DMS 273 treated with DMSO at 0.1 percent for 48 hours (cell line): ENCODE measurements at regions not wholly inside any gene's neighbourhood (a gene's known extent, or its start where the extent isn't known, plus 50 kb on each side); places are given as distances from the start of the nearest gene placed in this dataset.

Experiments used
- DNase-seq: peaks from one replicate; lab custom pipeline; 2025; lab: John Stamatoyannopoulos, UW

- no peak for DNase-seq
Measured at GRCh38 chr1:30200161-30200560, 523.2 kb downstream of the MATN1 start.

- DNase-seq = no peak
Measured at GRCh38 chr1:30199563-30199962, 523.8 kb downstream of the MATN1 start.

- no peak for DNase-seq
Measured at GRCh38 chr1:30198795-30199403, 524.5 kb downstream of the MATN1 start.

GRCh38 chr1:30198451-30198760, 525.0 kb downstream of the MATN1 start:
- no peak for DNase-seq

GRCh38 chr1:30197639-30198450, 525.5 kb downstream of the MATN1 start:
- DNase-seq = no peak

GRCh38 chr1:30196872-30197638, 526.3 kb downstream of the MATN1 start:
- no peak for DNase-seq

GRCh38 chr1:30196457-30196856, 526.9 kb downstream of the MATN1 start:
- DNase-seq = no peak

GRCh38 chr1:30195424-30196134, 527.8 kb downstream of the MATN1 start:
- DNase-seq = no peak

GRCh38 chr1:30194741-30195423, 528.5 kb downstream of the MATN1 start:
- no peak for DNase-seq

- no peak for DNase-seq
Measured at GRCh38 chr1:30194046-30194619, 529.3 kb downstream of the MATN1 start.

GRCh38 chr1:30192969-30193630, 530.3 kb downstream of the MATN1 start:
- no peak for DNase-seq

GRCh38 chr1:30191154-30191702, 532.2 kb downstream of the MATN1 start:
- DNase-seq = no peak

GRCh38 chr1:30190511-30191153, 532.8 kb downstream of the MATN1 start:
- no peak for DNase-seq

GRCh38 chr1:30189818-30190500, 533.4 kb downstream of the MATN1 start:
- no peak for DNase-seq

GRCh38 chr1:30188999-30189398, 534.4 kb downstream of the MATN1 start:
- DNase-seq = no peak

- DNase-seq = no peak
Measured at GRCh38 chr1:30188329-30188728, 535.1 kb downstream of the MATN1 start.

- DNase-seq = no peak
Measured at GRCh38 chr1:30187413-30188023, 535.9 kb downstream of the MATN1 start.

- no peak for DNase-seq
Measured at GRCh38 chr1:30186586-30186985, 536.8 kb downstream of the MATN1 start.

GRCh38 chr1:30185809-30186208, 537.6 kb downstream of the MATN1 start:
- no peak for DNase-seq
